NOMO-1 treated with DMSO at 0.1 percent for 48 hours (cell line): ENCODE measurements at regions not wholly inside any gene's neighbourhood (a gene's known extent, or its start where the extent isn't known, plus 50 kb on each side); places are given as distances from the start of the nearest gene placed in this dataset.

Experiments
- DNase-seq: peaks from one replicate; lab custom pipeline; 2025; ENCODE audit not compliant: unreplicated experiment; lab: John Stamatoyannopoulos, UW

GRCh38 chr11:129292092-129292491, 83.6 kb upstream of the BARX2 start:
- no peak for DNase-seq

DNA sequence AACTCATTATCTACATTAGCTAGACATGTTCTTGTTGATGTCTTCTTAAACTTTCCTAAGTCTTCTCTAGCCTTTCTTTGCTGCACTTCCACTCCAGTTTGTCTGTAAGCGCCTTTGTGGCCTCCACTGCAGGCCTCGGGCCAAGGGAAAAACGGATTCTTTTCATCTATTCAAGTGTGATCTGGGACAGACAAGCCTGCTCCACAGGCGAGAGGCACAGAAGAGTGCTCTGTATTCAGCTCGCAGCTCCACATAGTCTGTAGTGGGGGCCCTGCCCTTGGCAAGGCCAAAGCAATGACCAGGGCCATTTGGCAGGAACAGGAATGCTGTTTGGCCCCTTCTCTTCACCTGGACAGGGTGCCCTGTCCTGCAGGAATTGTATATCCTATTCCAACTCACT, 84.1 kb upstream of the BARX2 start:
- no peak for DNase-seq

GRCh38 chr11:129290966-129291365, 84.7 kb upstream of the BARX2 start:
- DNase-seq: no peak

DNA sequence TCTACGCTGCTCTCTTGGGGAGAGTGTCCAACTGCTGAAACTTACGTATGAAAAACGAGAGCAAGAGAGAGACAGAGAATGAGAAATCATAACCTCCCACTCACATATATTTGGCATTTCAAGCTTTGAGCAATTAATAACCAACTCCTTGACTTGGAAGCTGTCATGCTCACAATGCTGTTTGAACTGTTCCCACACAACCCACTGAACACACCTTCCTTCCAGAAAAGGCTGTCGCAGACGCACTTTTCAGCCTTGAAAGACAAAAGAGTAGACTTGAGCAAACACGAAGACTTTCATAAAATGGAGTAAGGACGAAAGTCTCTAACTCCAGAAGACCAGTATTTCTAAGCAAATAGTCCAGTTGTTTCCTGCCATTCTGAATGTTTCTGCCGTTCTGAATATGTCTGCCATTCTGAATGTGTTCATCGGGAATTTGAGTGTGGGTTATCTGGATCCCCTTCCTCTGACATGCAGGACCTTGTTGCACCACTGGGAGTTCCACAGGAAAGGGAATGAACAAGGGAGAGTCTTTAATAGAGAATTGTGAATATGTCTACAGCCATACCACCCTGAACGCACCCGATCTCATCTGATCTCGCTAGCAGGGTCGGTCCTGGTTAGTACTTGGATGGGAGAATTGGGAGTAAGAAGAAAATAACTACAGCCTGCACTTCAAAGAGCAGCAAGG, 86.2 kb upstream of the BARX2 start:
- DNase-seq: no peak

DNA sequence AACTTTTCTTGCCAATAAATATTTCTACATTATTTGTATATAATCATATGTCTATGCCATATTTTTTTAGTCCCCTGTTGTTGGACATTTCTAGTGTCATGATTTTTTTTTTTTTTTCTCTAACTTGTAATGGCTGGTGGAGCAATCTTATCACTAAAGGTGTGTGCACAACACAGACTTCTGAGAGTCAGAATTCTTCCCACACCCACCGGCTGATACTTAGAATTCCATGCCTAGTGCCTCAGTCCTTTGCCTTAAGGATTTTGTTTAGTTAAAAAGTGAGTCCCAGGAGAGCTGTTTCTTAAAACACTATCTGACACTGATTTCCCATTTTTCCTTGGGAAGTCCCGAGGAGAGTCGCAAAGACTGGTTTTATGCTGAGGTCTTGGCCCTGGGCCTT, 87.7 kb upstream of the BARX2 start:
- no peak for DNase-seq

DNA sequence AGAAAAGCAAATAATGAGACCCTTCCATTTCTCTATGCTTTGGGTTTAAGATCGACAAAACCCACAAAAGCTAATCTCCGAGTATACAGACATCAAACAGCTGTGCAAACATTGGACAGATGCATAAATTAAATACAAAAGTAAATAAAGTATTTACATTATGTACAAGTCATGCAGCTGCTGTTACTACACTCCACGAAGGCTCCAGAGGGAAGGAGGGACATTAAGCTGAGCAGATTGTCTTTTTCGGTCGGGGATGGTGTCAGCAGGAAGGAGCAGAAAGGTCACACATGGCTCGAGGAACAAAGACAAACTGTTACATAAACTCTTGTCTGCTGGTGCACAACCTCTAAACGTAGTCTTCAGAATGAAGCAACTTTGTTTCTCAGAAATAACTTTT, 88.8 kb upstream of the BARX2 start:
- no peak for DNase-seq

- DNase-seq: no peak
These were observed 90.3 kb upstream of the BARX2 start for GRCh38 chr11:129285402-129285786.

- no peak for DNase-seq
These were observed 91.0 kb upstream of the ARHGAP32 start for GRCh38 chr11:129283141-129283540.

GRCh38 chr11:129282634-129283033, 90.5 kb upstream of the ARHGAP32 start:
- DNase-seq: no peak

DNA sequence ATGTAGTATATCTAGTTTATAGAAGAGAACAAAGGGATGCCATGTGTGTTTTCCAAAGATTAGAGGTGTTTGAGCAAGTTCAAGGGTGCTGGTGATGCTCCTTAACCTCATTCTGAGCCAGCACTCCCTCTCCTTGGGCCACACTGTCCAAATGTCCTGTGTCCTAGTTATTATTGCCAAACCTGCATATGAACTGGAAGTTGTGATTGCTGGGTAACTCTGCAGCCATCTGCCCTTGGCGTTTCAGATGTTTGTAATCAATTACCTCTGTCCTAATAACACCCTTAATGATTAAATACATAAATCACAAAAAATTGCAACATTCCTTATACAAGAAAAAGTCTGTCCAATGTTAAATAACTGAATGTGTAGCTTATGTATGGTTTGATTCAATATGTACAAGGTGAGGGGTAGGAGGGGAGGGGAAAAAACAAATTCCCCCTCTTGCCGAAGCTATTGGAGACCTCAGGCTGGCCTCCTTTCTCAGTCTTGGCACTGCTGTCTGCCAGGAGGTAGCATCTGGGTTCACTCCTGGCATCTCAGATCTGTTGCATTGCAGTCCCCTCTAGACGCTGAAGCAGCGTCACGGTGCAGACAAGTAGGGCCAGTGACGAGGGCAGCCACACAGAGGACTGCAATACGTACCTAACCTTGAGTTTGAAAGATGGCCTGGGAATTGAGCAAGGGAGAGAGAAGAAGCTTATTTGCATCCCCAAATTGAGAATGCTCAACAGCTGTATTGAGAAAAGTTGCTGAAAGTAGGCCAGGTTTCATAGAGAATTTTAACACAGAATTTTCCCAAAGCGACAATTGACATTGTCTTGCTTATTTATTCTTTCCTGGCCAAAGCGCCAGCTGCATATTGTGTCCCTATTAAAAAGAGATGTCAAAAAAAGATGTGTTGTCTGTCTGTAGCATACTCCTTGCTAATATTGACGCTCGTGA, 89.6 kb upstream of the ARHGAP32 start:
- DNase-seq: no peak

DNA sequence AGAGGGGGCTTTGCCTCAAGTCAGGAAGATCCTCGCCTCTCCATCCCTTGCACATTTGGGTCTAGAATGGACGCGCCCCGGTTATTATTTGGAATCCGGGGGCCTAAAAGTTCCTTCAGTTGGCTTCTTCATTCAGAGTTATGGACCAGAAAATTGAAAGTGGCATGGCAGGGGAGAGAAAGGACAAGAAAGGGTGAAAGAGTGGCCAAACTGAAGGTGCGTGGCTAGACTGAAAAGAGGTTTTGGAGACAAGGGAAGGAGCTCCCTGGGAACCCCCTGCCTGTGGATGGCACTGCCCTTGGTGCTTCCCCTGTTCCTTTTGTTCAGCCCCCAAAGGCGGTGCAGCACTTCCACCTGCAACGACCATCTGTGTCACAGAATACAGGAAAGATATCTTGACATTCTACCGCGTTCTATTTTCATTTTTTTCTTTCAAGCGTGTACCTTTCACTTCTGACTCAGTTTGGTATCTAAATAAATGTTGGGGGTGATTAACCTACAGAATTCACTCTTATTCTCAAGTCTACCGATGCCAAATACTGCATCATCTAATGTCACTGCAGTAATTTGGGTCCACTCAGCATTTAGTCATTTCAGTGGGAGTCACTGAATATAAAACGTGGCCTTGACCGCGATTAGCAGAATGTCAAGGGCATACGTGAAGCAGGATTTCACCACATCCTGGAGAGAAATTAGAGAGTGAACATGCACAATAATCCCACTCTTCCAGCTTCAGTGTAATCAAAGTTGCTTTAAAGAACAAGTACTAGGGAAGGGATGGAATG, 88.1 kb upstream of the ARHGAP32 start:
- DNase-seq: no peak

GRCh38 chr11:129279326-129280026, 87.4 kb upstream of the ARHGAP32 start:
- DNase-seq: peak; percentile 38

DNA sequence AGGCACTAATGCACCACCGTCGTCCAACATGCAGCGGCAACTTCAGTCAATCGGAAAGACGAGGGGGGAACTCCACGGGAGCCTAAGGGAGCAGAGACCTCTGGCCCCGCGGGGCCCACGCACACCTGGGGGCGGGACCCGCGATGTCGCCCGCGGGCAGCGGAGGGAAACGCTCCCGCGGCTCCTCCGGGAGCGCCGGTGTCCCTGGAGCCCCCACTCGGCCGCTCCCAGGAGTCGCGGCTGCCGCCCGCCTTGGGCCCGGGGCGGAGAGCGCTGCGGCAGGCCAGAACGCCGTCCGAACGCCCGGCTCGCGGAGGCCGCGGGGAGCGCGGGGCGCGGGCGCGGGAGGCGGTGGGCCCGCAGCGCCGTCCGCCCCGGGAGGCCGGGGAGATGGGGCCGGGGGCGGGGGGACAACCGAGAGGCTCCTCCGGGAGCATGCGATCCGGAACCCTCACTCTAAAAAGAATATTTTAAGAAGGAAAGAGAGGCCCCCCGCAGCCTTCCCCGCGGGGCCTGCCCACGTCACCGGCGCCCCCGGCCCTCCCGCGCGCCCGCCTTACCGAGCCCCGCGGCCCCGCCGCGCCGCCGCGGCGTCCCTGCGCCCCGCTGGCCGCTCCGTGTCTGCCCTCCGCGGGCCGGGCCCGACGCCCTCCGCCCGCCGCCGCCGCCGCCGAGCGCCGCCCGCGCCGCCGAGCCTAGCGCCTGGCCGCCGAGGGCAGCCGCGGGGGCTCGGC, 86.6 kb upstream of the ARHGAP32 start:
- no peak for DNase-seq

GRCh38 chr11:129277198-129277843, 85.2 kb upstream of the ARHGAP32 start:
- DNase-seq: no peak

DNA sequence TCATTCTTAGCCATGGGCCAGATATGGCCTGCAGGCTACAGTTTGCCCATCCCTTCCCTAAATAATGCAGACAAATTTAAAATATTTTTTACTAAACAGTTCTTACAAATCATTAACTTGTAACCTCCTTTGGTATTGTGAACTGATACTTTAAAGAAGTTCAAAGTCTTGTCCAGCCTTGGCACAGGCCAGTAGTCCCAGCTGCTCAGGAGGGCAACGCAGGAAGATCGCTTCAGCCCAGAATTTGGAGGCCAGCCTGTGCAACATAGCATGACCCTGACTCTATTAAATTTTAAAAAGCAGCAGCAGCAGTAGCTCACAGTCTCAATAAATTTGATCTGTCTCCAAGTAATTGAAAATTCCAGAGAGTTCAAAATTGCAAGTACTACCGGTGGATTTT, 83.7 kb upstream of the ARHGAP32 start:
- DNase-seq: no peak

- peak; percentile 6 for DNase-seq
These were observed 82.0 kb upstream of the ARHGAP32 start for GRCh38 chr11:129273944-129274711.

- DNase-seq: no peak
These were observed 81.2 kb upstream of the ARHGAP32 start for GRCh38 chr11:129273322-129273721.

DNA sequence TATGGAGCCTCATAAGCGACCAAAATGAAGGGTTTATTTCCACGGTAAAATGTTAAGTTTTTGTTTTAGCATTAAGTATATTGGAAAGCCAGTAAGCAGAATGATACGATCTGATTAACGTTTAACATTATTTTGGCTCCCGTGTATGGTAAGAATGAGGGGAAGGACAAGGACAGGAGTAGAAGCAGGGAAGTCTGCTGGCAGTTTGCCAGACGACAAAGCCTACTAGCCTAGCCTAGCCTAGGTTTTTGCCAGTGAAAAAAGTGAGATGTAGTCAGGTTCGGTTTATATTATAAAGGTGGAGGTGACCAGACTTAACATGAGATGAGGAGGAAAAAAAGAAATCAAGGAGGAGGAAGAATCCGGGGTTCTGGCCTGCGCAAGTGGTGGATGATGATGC, 78.9 kb upstream of the ARHGAP32 start:
- no peak for DNase-seq

GRCh38 chr11:129270446-129270845, 78.3 kb upstream of the ARHGAP32 start:
- DNase-seq: no peak
